ENCODE measurements at regions not wholly inside any gene's neighbourhood (a gene's known extent, or its start where the extent isn't known, plus 50 kb on each side); places are given as distances from the start of the nearest gene placed in this dataset.
"Not testable (repeated sequence)": the region's sequence is repeated elsewhere in the genome, so short reads cannot be mapped to it uniquely, and the experiment has no call there.

DNA sequence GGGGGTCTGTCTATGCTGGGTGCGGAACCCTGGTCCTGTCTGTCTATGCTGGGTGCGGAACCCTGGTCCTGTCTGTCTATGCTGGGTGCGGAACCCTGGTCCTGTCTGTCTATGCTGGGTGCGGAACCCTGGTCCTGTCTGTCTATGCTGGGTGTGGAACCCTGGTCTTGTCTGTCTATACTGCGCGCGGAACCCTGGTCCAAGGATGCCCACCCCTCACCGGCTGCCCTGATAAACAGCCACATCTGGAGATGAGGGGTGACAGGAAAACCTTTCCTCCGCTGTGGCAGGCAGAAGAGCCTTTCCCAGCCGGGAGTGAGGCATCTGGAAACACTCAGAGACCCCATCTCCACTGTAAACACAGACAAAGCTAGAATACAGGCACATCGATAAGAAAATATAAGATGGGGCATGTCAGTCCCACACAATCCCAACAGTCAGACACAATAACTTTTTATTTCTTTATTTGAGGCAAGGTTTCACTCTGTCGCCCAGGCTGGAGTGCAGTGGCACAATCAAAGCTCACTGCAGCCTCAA, 359.5 kb downstream of the C16orf95 start:
- TF ChIP-seq CTCF (IDR thresholded peaks at IDR 0.05); ZFX (IDR thresholded peaks at IDR 0.05; ENCODE audit: borderline replicate concordance): not testable (repeated sequence)

Data from 22Rv1 (cell line).